ENCODE measurements at regions not wholly inside any gene's neighbourhood (a gene's known extent, or its start where the extent isn't known, plus 50 kb on each side); places are given as distances from the start of the nearest gene placed in this dataset.

DNA sequence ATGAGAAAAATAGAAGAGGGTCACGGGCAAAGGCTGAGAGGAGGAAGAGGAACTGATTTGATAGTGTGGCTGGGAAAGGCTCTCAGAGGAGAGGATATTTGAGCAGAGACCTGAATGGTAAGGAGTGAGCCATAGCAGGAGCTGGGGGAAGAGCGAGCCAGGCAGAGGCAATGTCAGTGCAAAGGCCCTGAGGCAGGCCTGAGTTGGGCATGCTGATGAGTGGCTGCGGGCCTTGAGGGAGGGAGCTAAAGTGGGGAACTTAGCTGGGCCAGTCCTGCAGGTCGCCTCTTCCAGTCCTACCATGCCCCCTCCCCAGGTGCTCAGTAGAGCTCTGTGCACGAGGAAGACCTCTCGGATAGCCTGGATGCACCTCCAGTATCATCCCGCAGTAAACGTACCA is 55.4 kb upstream of the FGFR2 start:
- DNase-seq (ENCODE audit: insufficient read length, low spot score, missing footprints), result no peak
- no peaks in the 10 kb centered on the region for H3K36me3 ChIP-seq (ENCODE audit: insufficient read depth, low read length)
- TF ChIP-seq, protein P1, sequence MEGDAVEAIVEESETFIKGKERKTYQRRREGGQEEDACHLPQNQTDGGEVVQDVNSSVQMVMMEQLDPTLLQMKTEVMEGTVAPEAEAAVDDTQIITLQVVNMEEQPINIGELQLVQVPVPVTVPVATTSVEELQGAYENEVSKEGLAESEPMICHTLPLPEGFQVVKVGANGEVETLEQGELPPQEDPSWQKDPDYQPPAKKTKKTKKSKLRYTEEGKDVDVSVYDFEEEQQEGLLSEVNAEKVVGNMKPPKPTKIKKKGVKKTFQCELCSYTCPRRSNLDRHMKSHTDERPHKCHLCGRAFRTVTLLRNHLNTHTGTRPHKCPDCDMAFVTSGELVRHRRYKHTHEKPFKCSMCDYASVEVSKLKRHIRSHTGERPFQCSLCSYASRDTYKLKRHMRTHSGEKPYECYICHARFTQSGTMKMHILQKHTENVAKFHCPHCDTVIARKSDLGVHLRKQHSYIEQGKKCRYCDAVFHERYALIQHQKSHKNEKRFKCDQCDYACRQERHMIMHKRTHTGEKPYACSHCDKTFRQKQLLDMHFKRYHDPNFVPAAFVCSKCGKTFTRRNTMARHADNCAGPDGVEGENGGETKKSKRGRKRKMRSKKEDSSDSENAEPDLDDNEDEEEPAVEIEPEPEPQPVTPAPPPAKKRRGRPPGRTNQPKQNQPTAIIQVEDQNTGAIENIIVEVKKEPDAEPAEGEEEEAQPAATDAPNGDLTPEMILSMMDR (IDR thresholded peaks at IDR 0.05; ENCODE audit: extremely low read depth, low read depth, low read length), result no peak
- no peak overlapping the region for H3K4me3 ChIP-seq (ENCODE audit: insufficient read depth, low read length)
- H3K27me3 ChIP-seq (ENCODE audit: insufficient read depth, low read length), result no peaks in the 10 kb centered on the region
- H3K79me2 ChIP-seq (ENCODE audit: insufficient read depth, low read length), result no peaks in the 10 kb centered on the region
- no peak overlapping the region for H2AFZ ChIP-seq (ENCODE audit: low read length)
- no peaks in the 10 kb centered on the region for H3K9me3 ChIP-seq (ENCODE audit: low read depth, low read length)
- no peak overlapping the region for H3K4me2 ChIP-seq (ENCODE audit: insufficient read depth, low read length)
- no peaks in the 10 kb centered on the region for H3K4me1 ChIP-seq (ENCODE audit: insufficient read depth, low read length)
- H3K27ac ChIP-seq (ENCODE audit: low read depth, low read length), result no peak overlapping the region
- no peaks in the 10 kb centered on the region for H4K20me1 ChIP-seq (ENCODE audit: insufficient read depth, low read length)

DNA sequence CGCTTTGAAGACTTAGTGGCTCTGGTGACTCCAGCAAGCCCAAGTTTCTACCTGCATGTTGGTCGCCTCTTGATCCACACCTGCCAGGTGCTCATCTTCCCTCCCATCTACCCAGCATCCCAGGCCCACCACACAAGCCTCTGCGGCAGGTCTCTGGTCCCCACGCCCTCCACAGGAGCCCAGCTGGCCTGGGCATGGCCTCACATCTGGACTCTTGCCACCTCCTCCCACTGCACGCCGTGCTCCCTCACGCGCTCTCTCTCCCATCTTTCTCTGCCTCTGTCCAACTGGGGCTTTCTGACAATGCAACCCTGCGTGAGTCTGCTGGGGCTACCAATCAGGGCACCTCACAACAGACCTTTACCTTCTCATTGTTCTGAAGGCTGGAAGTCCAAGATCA is 50.2 kb upstream of the FGFR2 start:
- Histone ChIP-seq H3K9me3 (ENCODE audit: low read depth, low read length) (no peaks in the 10 kb centered on the region), H2AFZ (ENCODE audit: low read length) (no peak overlapping the region), H3K4me2 (ENCODE audit: insufficient read depth, low read length) (no peak overlapping the region), H3K27me3 (ENCODE audit: insufficient read depth, low read length) (no peaks in the 10 kb centered on the region), H3K79me2 (ENCODE audit: insufficient read depth, low read length) (no peaks in the 10 kb centered on the region), H3K27ac (ENCODE audit: low read depth, low read length) (no peak overlapping the region), H3K4me1 (ENCODE audit: insufficient read depth, low read length) (no peaks in the 10 kb centered on the region), H3K36me3 (ENCODE audit: insufficient read depth, low read length) (no peaks in the 10 kb centered on the region), H3K4me3 (ENCODE audit: insufficient read depth, low read length) (no peak overlapping the region), H4K20me1 (ENCODE audit: insufficient read depth, low read length) (no peaks in the 10 kb centered on the region)
- TF ChIP-seq, protein P1 (IDR thresholded peaks at IDR 0.05; ENCODE audit: extremely low read depth, low read depth, low read length), result no peak
- DNase-seq (ENCODE audit: insufficient read length, low spot score, missing footprints), result no peak

DNA sequence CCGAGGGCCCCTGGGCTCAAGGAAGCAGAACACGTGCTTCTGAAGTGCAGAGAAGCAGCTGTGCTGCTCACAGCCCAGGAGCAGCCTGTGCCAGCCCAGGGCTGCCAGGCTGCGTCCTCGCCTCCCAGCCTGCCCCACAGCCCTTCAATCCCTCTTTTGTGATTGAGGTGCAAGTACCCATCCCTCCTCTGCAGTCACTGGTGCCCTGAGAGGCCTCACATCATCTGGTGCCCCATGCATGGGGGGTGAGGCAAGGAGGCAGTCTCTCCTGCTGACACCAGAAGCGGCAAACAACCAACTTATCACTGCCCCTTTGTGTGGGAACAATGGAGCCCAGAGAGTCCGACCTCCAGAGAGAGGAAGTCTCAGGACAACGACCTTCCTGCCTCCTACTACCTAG is 49.8 kb upstream of the FGFR2 start:
- no peak overlapping the region for H2AFZ ChIP-seq (ENCODE audit: low read length)

More for the DNA sequence above, 49.8 kb upstream of the FGFR2 start:
- H3K27ac ChIP-seq (ENCODE audit: low read depth, low read length), result no peak overlapping the region
- H3K27me3 ChIP-seq (ENCODE audit: insufficient read depth, low read length), result no peaks in the 10 kb centered on the region
- no peak overlapping the region for H3K4me3 ChIP-seq (ENCODE audit: insufficient read depth, low read length)
- no peak for DNase-seq (ENCODE audit: insufficient read length, low spot score, missing footprints)
- TF ChIP-seq, protein P1 (IDR thresholded peaks at IDR 0.05; ENCODE audit: extremely low read depth, low read depth, low read length), result no peak
- H3K9me3 ChIP-seq (ENCODE audit: low read depth, low read length), result no peaks in the 10 kb centered on the region
- H4K20me1 ChIP-seq (ENCODE audit: insufficient read depth, low read length), result no peaks in the 10 kb centered on the region
- H3K79me2 ChIP-seq (ENCODE audit: insufficient read depth, low read length), result no peaks in the 10 kb centered on the region
- no peak overlapping the region for H3K4me2 ChIP-seq (ENCODE audit: insufficient read depth, low read length)
- H3K36me3 ChIP-seq (ENCODE audit: insufficient read depth, low read length), result no peaks in the 10 kb centered on the region
- H3K4me1 ChIP-seq (ENCODE audit: insufficient read depth, low read length), result no peaks in the 10 kb centered on the region
